Stimulated activated CD4-positive, alpha-beta T cell treated with anti-CD3 and anti-CD28 coated beads, TNF-alpha, amount 100 ng/mL, for 24 hours (primary cell): ENCODE measurements at regions not wholly inside any gene's neighbourhood (a gene's known extent, or its start where the extent isn't known, plus 50 kb on each side); places are given as distances from the start of the nearest gene placed in this dataset.

ENCODE experiments used
- DNase-seq, 3 experiments: peaks; one replicate each; pipeline ENCODE4 v3.0.0-alpha.2; 2020; ENCODE audit warnings: low read depth in 3 of 3

DNA sequence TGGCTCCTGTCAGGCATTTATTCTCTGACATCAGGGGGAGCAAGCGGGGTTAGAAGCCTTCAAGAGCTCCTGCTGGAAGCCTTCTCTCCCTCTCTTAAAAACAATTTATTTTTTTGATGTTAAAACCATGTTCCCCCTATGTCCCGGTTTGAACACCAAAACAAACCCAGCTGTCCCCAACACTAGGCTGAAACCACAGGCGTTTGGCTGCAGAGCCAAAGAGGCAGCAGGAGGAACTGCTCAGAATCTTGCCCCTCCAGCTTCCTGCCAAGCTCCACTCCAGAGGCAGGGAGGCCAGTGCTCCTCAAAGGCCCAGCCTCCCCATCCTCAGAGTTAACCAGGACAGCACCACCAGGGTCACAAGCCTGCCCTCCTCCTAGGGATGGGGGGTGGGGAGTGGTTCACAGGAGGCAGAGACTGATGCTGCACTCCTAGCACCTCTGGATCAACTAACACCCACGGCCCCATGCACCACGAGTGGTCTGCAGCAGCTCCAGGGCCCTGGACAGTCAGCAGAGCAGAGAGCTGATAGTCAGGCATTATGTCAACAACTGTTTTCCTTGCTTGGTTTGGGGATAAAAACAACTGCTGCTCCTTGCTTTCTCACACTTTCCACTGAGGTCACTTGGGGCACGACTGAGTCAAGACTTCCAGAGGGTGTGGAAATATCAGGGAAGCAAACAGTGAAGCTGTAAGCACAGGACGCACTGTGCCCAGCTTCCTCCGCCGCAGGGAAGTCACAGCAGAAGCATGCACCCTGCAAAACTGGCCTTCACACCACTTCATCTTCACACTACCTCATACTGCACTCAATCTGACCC, 96.5 kb upstream of the ADRA1B start:
- DNase-seq = no peak

- no peak for DNase-seq
Observed at GRCh38 chr5:159820692-159821091, 95.6 kb upstream of the ADRA1B start.

DNA sequence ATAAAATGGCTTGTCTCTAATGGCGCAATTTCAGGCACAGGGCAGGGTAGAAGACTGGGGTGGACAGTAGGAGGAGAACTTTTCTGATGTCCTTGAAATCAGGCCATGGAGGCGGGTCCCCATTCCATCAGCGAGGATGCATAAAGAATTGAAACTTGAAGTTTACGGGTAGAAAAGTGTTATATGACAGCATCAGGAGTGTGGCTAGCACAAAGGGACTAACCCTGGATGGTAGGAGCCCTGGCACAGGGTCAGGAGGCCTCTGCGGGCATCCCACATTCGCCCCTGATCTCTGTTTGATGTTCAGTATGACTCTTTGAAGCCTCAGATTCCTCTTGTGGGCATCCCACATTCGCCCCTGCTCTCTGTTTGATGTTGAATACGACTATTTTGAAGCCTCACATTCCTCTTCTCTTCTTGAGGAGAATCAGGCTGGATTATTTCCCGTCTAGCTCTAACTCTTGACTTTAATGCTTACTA, 94.8 kb upstream of the ADRA1B start:
- DNase-seq = no peak

DNA sequence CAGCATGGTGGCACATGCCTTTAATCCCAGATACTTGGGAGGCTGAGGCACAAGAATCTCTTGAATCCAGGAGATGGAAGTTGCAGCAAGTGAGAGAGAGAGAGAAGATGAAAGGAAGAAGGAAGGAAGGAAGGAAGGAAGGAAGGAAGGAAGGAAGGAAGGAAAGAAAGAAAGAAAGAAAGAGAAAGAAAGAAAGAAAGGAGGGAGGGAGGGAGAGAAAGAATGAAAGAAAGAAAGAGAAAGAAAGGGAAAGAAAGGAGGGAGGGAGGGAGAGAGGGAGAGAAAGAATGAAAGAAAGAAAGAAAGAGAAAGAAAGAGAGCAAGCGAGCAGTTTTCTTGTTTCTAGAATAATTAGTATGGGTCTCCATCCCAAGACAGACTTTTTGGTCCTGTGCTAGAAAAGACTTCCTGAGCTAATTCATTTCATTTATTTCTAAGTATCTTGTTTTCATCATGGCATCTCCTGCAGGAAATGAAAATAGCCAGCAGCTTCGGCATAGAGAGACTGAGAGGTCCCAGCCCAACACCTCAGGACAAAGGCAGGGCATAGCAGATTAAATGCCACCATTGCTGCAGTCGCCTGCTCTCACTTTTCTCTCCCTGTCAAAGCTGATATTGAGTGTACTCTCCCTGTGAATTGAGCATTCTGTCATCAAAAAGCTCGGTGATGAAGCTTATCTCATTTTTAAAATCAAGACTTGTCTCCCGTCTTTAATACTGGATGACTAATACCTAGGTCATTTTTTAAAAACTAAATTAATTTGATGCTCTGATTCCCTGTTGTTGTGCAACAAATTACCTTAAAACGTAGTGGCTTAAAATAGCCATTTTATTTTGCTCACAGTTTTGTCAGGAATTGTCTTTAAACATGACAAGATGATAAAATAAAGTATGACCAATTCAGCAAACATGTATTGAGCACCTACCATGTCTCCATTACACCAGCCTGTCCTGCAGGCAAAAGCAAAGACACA, 91.8 kb upstream of the ADRA1B start:
- DNase-seq = no peak

DNA sequence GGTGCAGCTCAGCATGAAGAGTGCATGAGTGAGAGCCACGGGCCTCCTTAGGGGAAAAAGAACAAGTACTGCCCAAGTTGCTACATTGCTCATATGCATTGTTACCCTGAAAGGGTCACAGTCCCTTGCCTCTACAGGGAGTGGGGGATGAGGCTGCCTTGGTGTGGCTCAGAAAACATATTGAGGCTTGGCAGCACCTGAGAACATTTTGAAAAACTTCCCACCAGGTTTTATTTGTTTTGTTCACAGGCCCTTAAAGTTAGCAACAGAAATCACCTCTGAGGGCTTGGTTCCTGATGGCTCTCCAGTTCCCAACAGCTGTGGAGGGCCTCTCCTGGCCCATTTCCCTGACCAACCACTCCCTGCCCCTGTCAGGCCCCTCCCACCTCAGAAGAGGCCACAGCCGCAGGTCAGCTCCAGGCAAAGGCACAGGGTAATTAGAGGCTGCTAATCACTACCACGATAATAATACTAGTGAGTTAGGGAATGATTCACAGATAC, 90.7 kb upstream of the ADRA1B start:
- no peak for DNase-seq

DNA sequence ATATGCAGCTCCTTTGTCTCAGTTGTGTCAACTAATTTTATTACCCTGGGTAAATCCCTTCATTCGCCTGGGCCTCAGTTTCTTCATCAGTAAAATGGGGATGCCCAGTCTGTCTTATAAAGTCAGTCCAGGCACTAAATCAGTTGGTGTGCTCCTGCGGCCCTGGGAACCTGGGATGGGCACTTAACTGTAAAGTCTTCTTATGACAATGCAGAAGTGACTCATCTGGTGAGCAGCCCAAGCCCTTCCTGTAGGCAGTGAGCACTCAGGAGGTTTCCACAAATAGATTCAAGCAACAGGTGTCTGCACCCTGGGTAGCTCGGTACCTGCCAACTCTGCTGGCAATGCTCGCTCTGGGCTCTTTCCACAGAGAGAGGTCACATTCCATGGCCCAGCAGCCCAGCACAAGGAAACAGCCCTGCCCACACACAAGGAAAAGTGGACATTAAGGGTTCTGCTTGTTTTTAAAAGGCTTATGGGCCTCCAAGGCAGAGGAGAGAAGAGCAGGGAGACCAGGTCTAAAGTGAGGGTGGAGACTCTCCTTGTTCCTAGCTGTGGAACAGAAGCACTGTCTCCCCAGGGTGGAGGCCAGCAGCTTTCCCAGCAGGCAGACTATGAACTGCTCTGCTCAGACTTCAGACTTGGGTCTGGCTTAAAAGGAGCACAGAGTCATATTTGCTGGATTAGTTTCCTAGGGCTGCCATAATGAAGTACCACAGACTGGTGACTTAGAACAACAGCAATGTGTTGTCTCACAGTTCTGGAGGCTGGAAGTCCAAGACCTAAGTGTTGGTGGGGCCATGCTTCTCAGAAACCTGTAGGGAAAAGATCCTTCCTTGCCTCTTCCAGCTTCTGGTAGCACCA, 89.7 kb upstream of the ADRA1B start:
- DNase-seq = no peak

DNA sequence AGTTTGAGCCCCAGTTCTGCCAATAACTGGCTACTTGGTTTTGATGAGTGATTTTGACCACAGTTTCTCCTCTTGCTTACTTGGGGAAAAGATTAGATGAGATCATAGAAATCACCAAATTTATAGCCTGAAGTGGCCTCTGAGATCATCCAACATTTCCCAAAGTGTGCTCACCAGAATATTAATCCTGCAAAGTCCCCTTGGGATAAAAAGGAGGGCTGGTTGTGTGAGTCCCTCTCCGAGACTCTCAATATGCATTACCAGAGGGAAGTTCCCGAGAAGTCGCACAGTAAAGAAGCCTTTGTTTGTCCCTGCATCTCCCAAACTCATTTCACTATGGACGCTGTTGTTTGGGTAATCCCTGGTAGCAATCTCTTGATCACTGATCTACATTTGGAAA, 88.4 kb upstream of the ADRA1B start:
- DNase-seq = no peak

DNA sequence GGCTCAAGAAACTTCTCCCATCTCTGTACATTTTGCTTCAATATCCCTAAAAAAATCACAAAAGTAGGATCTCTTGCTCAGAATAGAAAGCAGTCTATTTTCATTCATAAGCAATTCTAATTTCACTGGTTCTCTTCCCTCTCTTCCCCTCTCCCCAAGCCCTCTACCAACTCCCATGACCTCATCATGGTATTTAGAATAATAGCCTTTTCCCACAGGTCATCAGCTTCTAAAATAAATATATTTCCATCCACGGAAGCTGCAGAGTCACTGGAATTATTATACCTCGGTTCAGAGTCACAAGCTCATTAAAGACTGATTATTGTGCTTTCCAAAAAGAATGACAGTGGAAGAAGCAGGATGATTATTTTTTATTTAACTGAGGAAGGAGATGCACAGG, 84.2 kb upstream of the ADRA1B start:
- DNase-seq = no peak

DNA sequence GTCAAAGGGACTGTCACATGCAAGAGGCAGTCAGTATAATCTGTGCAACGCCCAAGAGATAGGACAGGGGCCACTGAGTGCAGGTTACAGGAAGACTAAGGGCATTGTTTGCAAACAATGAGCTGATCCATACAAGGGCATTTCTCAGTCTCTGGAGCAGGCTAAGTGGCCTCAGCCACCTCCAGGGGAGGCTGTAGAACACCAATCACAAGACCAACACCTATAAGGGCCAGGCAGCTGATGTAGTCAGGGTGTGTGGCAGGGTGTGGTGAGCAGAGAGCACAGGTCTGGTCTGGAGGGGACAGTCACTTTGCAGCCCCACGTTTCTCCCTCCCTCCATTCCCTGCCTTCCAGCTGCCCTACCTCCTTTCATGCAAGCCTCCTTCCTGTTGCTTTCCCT, 83.2 kb upstream of the ADRA1B start:
- no peak for DNase-seq

- DNase-seq = no peak
Observed at GRCh38 chr5:159833846-159834245, 82.4 kb upstream of the ADRA1B start.

DNA sequence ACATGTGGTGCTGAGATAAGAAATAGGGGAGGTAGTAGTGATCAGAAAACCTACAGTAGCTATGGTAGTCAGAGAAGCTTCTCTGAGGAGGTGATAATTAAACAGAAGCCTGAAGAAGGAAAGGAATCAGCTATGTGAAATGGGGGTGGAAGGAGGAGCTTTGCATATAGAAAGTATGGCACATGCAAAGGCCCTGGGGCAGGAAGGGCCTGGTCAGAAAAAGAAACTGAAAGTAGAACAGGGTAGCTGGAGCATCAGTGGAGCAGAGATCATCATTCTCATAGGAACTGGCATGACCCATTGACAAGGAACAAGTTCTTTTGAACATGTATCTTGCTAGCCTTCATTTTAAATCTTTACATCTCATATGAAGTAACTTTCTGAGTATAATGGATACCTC, 80.7 kb upstream of the ADRA1B start:
- no peak for DNase-seq

GRCh38 chr5:159836691-159837090, 79.6 kb upstream of the ADRA1B start:
- DNase-seq = no peak

DNA sequence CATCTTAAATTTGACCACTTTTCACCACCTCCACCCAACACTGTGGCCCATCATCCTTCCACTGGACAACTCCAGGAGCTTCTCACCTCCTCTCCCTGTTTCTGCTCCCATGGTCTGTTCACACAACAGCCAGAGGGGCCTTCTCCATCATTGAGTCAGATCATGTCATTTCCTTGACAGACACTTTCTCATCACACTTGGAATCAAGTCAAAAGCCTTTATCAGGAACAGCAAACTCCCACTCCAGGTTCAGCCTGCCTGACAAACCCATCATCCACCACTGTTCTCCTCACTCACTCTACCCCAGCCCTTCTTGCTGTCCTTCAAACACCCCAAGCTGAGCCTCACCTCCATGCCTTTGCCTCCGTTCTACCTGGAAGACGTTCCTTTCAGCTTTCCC, 78.4 kb upstream of the ADRA1B start:
- no peak for DNase-seq

GRCh38 chr5:159838551-159839222, 77.6 kb upstream of the ADRA1B start:
- DNase-seq = no peak

DNA sequence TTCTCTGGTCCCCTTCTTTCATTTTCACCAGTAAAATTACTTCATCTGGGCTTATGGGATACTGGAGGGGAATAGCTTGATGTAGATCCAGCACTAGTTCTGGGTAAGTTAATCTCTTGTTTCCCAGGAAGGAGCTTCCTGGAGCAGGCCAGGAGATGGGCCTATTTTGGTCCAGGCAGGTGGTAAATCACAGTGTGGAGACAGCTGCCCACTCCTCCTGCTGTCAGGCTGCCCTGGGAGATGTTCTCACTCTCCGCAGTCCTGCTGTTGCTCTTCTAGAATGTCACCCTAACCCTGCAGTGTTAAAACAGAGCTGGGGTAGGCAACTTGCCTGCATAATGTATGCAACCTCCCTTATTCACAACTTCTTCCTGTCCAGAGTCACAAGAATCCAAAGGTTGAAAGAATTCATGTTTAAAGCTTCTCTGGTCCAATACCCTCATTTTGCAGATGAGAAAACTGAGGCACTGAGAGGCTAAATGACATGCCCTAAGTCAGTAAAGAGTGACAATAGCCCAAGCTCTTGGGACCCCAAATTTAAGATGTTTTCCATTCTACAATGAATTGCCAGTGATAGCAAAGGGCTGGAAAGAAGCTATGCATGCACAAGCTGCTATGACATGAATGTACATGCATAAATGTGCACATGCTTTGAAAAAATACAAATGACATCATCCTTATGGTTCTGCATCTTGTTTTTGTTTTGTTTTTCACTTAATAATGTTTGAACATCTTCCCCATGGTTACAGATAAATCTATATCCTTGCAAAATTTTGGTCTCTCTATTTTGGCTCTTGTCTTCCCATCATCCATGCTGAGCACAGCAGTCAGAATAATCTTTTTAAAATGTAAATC, 71.8 kb upstream of the ADRA1B start:
- DNase-seq = no peak

DNA sequence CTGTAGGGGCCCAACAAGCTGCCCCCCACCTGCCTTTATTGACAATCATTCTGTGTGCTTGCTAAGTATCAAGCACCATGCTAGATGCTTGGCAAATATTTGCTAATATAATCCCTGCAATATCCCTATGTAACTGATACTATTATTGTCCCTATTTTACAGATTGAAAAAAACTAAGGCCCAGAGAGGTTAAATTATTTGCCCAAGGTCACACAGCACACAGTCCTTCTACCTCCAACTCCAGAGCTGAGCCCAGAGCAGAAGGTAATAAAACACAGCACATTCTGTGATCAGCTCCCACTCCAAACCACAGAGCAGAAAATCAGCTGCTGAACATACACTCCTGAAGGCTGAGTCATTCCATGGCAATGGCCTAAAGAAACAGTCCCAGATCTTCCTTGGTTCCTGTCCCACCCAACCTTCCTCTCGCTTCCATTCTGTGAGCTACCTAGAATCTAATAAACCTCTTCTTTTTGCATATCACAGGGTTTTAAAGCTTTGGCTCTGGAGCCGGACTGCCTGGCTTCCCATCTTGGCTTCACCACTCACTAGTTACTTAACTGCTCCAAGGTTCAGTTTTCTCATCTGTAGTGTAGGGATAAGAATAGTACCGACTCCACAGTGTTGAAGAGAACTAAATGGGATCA, 66.7 kb upstream of the ADRA1B start:
- DNase-seq = no peak

DNA sequence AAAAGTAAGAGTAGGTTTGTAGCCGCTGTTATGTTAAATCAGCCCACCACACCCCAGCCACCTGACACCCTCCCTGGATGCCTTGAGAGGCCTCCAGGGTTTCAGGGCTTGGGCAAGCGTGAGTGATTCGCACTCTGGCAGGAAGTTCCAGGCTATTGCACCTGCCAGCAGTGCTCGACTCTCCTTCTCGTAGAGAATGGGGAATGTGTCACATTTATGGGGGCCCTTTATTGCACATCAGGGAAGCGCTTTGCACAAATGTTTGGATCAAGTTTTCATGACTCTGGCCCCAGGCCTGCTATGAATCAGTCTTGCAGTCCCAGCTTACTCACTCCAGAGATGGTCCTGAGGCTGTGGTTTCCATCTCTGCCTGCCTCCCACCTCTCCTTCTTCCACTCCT, 66.1 kb upstream of the ADRA1B start:
- no peak for DNase-seq

- DNase-seq = no peak
Observed at GRCh38 chr5:159851053-159851452, 65.2 kb upstream of the ADRA1B start.

- DNase-seq = no peak
Observed at GRCh38 chr5:159854916-159855315, 61.4 kb upstream of the ADRA1B start.
